Pancreas (tissue), 10 donors: ENCODE measurements at regions not wholly inside any gene's neighbourhood (a gene's known extent, or its start where the extent isn't known, plus 50 kb on each side); places are given as distances from the start of the nearest gene placed in this dataset.

Source experiments
- ATAC-seq, 4 donors: fragments of 200-7000 bp; cut with Tn5 transposase; one replicate each; pipeline versions ENCODE4 v1.8.0 to v1.9.1; 2020; ENCODE audit warnings: mild to moderate bottlenecking in 4 of 4, moderate library complexity in 4 of 4
- DNase-seq, 6 donors: peaks; one replicate each; pipeline ENCODE4 v3.0.0-alpha.2; 2020
- FAIRE-seq: peaks from 2 replicates; lab custom pipeline; 2012; peaks lifted over from hg19 to GRCh38; lab: Jason Lieb, UNC
- H3K27ac ChIP-seq, 4 donors: fragments of 200-600 bp; sonication (generic); 1 replicate in 3 of 4; 2 replicates in 1 of 4; pipeline versions ENCODE4 v1.5.0 to v1.8.0; 2020
- H3K27me3 ChIP-seq, 4 donors: fragments of 200-600 bp; one replicate each; pipeline ENCODE4 v1.8.0; 2021
- H3K36me3 ChIP-seq, 3 donors: fragments of 200-600 bp; sonication (generic) in 1 of 3; one replicate each; pipeline versions ENCODE4 v1.5.0 to v1.8.0; 2020 to 2021
- H3K4me1 ChIP-seq, 3 donors: fragments of 200-600 bp; one replicate each; pipeline ENCODE4 v1.8.0; 2021
- H3K4me3 ChIP-seq, 4 donors: fragments of 200-600 bp; sonication (generic) in 2 of 4; one replicate each; pipeline versions ENCODE4 v1.5.0 to v1.8.0; 2020 to 2021
- H3K9me3 ChIP-seq, 4 donors: fragments of 200-600 bp; one replicate each; pipeline ENCODE4 v1.8.0; 2021
- WGBS, 2 donors: extraction: QIAGEN DNeasy Blood & Tissue Kit; methylation state at CpG; one replicate each; pipeline ENCODE4 v1.1.7; 2013; 5-methylcytosine and 5-hydroxymethylcytosine counted together
- intact Hi-C, 3 donors: fragments of 100-400 bp; cut with DNase I; formaldehyde crosslinking; loops; one replicate each; pipeline versions ENCODE4 v1.11.1 to v1.14.2; 2022
- TF ChIP-seq, protein P1 (sequence below), 4 donors: fragments of 200-600 bp; sonication (generic) in 3 of 4; IDR thresholded peaks; one replicate each; pipeline versions ENCODE4 v1.5.0 to v1.8.0; 2021; ENCODE audit warnings: antibody characterized with exemption in 4 of 4
- donor health status: healthy with polysubstance abuse.
- donor health status: DM: no; HTN: no; CAD: no; lungs with moderate emphysema.
- donor health status: DM: no; HTN: no; CAD: no.
- donor health status: control.
- donor health status: control.
- donor health status: Bipolar disorder and iron deficiency.
- donor health status: DM: yes; HTN: yes; CAD: no.
- donor health status: DM: no; HTN: no; CAD: no.
- donor health status: DM: no; HTN: no; CAD: no.
- donor health status: DM: yes; HTN: yes; CAD: no.

DNA sequence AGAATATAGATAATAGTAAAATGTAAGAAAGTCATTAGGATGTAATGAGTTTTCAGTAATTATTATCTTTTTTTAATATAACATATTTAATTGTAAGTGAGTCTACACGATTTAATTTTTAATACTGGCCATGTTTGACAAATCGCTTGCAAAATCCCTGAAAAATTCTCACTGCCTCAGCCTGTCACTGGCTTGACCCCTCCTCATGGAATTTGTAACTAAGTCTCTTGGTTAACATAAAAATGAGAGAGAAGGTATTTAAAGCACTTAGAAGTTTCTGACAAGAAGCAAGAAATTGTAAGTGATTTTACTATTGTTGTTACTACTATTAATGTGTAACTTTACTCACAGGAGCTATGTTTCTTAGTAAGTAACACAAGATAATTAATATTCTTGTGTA is 237.9 kb upstream of the GK2 start:
- ATAC-seq (no peak), FAIRE-seq (no peak), DNase-seq (no peak)
- H3K9me3 ChIP-seq = no peaks in the 10 kb centered on the region
- H3K4me3 ChIP-seq = no peak overlapping the region
- 67 to 72% methylated on average over 2 of the region's 2 CpGs for WGBS, 2 donors
- H3K27ac ChIP-seq = no peak overlapping the region
- TF ChIP-seq, protein P1, sequence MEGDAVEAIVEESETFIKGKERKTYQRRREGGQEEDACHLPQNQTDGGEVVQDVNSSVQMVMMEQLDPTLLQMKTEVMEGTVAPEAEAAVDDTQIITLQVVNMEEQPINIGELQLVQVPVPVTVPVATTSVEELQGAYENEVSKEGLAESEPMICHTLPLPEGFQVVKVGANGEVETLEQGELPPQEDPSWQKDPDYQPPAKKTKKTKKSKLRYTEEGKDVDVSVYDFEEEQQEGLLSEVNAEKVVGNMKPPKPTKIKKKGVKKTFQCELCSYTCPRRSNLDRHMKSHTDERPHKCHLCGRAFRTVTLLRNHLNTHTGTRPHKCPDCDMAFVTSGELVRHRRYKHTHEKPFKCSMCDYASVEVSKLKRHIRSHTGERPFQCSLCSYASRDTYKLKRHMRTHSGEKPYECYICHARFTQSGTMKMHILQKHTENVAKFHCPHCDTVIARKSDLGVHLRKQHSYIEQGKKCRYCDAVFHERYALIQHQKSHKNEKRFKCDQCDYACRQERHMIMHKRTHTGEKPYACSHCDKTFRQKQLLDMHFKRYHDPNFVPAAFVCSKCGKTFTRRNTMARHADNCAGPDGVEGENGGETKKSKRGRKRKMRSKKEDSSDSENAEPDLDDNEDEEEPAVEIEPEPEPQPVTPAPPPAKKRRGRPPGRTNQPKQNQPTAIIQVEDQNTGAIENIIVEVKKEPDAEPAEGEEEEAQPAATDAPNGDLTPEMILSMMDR (IDR thresholded peaks at IDR 0.05) = no peak
- no peaks in the 10 kb centered on the region for H3K36me3 ChIP-seq
- intact Hi-C loops = no loop called here
- H3K4me1 ChIP-seq = no peaks in the 10 kb centered on the region
- H3K27me3 ChIP-seq = no peaks in the 10 kb centered on the region

DNA sequence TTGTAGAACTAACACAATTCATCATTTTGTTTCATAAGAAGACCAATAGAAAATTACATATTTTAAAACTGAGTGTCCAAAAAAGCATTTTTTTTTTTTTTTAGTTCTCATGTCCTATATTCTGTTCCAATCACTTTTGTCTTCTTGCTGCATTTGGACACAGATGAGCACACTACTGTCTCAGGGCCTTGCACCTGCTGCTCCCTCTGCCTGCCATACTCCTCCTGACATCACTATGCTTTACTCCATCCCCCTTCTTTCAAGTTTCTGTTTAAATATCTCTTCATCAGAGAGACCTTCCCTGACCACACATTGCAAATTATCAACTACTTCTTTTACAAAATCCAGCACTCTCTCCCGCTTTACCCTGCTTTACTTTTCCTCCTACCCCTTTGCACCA is 230.7 kb upstream of the GK2 start:
- Histone ChIP-seq H3K9me3 (no peaks in the 10 kb centered on the region), H3K27me3 (no peaks in the 10 kb centered on the region), H3K4me3 (no peak overlapping the region), H3K4me1 (no peaks in the 10 kb centered on the region), H3K27ac (no peak overlapping the region), H3K36me3 (no peaks in the 10 kb centered on the region)
- TF ChIP-seq, protein P1 (IDR thresholded peaks at IDR 0.05) = no peak
- FAIRE-seq (no peak), ATAC-seq (no peak), DNase-seq (no peak)
- 93 to 97% methylated on average over 1 of the region's 1 CpG for WGBS, 2 donors
- intact Hi-C loops = no loop called here

DNA sequence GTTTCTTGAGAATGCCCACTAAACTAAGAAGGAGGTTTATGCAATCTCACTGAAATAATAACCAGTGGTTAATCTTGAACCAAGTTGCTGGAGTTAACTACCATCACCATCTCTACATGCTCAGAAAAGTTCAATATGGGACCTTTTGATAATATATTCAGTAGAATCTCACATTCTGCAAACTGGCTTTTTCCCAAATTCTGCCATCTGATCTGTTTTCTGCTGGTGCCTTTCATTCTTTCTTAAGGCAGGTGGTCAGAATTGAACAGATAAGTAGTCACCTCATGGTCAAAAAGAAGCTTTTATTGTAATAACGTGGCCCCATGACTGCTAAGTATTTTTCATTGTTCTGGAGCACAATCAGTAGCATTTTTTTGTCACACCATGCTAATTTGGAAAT is 229.0 kb upstream of the GK2 start:
- Histone ChIP-seq H3K4me3 (no peak overlapping the region), H3K36me3 (no peaks in the 10 kb centered on the region), H3K27me3 (no peaks in the 10 kb centered on the region), H3K27ac (no peak overlapping the region), H3K4me1 (no peaks in the 10 kb centered on the region), H3K9me3 (no peaks in the 10 kb centered on the region)
- DNase-seq = no peak
- no peak for FAIRE-seq
- intact Hi-C loops = no loop called here
- WGBS, 2 donors = 66 to 93% methylated on average over 1 of the region's 1 CpG
- ATAC-seq = no peak
- TF ChIP-seq, protein P1 (IDR thresholded peaks at IDR 0.05) = no peak

DNA sequence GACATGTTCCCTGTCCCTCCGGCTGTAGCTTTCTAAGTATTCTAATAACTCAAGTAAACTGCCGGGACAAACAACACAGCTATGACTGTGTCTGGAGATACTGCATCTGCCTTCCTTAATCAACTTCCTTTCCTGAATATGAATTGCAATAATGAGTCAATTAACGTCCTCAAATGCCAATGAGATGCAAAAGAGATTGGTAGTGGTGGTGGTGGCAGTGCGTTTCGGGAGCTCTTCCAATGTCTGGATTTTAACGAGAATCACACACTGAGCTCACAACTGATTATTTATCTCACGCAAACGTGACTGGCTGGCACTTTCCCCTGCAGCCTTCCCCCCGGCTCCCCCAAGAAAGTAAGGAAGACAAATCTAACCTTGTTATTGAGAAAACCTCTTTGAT is 226.1 kb upstream of the GK2 start:
- H3K27me3 ChIP-seq = no peaks in the 10 kb centered on the region
- FAIRE-seq (no peak), ATAC-seq (no peak), DNase-seq (no peak)
- no peaks in the 10 kb centered on the region for H3K36me3 ChIP-seq
- intact Hi-C loops = no loop called here
- no peaks in the 10 kb centered on the region for H3K9me3 ChIP-seq
- TF ChIP-seq, protein P1 (IDR thresholded peaks at IDR 0.05) = no peak
- H3K4me3 ChIP-seq = no peak overlapping the region
- 58 to 63% methylated on average over 9 of the region's 9 CpGs for WGBS, 2 donors
- H3K4me1 ChIP-seq = no peaks in the 10 kb centered on the region
- H3K27ac ChIP-seq = no peak overlapping the region

DNA sequence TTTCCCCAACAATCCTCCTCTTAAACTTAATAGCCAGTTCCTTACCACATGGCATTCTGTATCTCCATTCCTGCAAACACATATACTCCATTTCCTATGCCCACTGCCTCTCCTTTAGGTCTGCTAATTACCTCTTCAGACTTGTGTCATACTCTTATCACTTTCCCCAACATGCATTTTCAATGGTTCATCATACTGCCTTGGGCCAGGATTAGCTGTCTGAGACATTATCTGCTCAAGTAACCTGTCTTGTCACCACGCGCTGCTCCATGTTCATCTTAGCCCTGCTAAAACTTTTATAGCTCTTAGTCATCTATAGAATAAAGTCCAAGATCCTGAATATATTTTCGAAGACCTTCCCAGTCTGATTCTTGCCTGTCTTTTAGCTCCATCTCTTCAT is 224.1 kb upstream of the GK2 start:
- Histone ChIP-seq H3K36me3 (no peaks in the 10 kb centered on the region), H3K27ac (no peak overlapping the region), H3K4me3 (no peak overlapping the region), H3K4me1 (no peaks in the 10 kb centered on the region), H3K9me3 (no peaks in the 10 kb centered on the region), H3K27me3 (no peaks in the 10 kb centered on the region)
- intact Hi-C loops = no loop called here
- DNase-seq = no peak
- no peak for ATAC-seq
- TF ChIP-seq, protein P1 (IDR thresholded peaks at IDR 0.05) = no peak
- FAIRE-seq = no peak
- WGBS, 2 donors = 86 to 93% methylated on average over 3 of the region's 3 CpGs
